GM23338 (cell line): ENCODE measurements at regions not wholly inside any gene's neighbourhood (a gene's known extent, or its start where the extent isn't known, plus 50 kb on each side); places are given as distances from the start of the nearest gene placed in this dataset.

Source experiments
- ATAC-seq: fragments of 200-7000 bp; cut with Tn5 transposase; 3 replicates; pipeline ENCODE4 v1.9.1; 2020
- DNase-seq: peaks from one replicate; pipeline ENCODE4 v3.0.0-alpha.2; 2015; ENCODE audit warnings: low spot score
- H2AFZ ChIP-seq: fragments of 200-600 bp; sonication (generic); 2 replicates; pipeline ENCODE4 v1.8.0; 2016; ENCODE audit warnings: antibody characterized with exemption, mild to moderate bottlenecking, moderate library complexity
- H3F3A ChIP-seq: fragments of 200-600 bp; sonication (generic); replicated peaks from 2 replicates; pipeline ENCODE4 v1.8.0; 2017; ENCODE audit warnings: antibody characterized with exemption, mixed run types, low read depth
- H3K27ac ChIP-seq: fragments of 200-600 bp; sonication (generic); 2 replicates; pipeline ENCODE4 v1.6.1; 2016; ENCODE audit warnings: low read depth
- H3K27me3 ChIP-seq: fragments of 200-600 bp; sonication (generic); 2 replicates; pipeline ENCODE4 v1.8.0; 2016; ENCODE audit warnings: mild to moderate bottlenecking, mixed run types, moderate library complexity; ENCODE audit not compliant: insufficient read depth
- H3K36me3 ChIP-seq: fragments of 200-600 bp; sonication (generic); 2 replicates; pipeline ENCODE4 v1.8.0; 2016; ENCODE audit warnings: mild to moderate bottlenecking; ENCODE audit not compliant: insufficient read depth
- H3K4me1 ChIP-seq: fragments of 200-600 bp; sonication (generic); 2 replicates; pipeline ENCODE4 v1.8.0; 2016; ENCODE audit warnings: mild to moderate bottlenecking, moderate library complexity; ENCODE audit not compliant: insufficient read depth
- H3K4me2 ChIP-seq: fragments of 200-600 bp; sonication (generic); 2 replicates; pipeline ENCODE4 v1.7.1; 2017; ENCODE audit warnings: mixed run types
- H3K4me3 ChIP-seq: fragments of 200-600 bp; sonication (generic); 2 replicates; pipeline ENCODE4 v1.6.1; 2016; ENCODE audit warnings: mixed run types
- H3K79me2 ChIP-seq: fragments of 200-600 bp; sonication (generic); replicated peaks from 2 replicates; pipeline ENCODE4 v1.8.0; 2017; ENCODE audit warnings: mild to moderate bottlenecking; ENCODE audit not compliant: insufficient read depth
- H3K9me2 ChIP-seq: fragments of 200-600 bp; sonication (generic); 2 replicates; pipeline ENCODE4 v1.8.0; 2017; ENCODE audit not compliant: insufficient read depth
- H4K20me1 ChIP-seq: fragments of 200-600 bp; sonication (generic); replicated peaks from 2 replicates; pipeline ENCODE4 v1.8.0; 2017; ENCODE audit warnings: mild to moderate bottlenecking; ENCODE audit not compliant: insufficient read depth
- H3K27ac Mint-ChIP-seq: 2 replicates; pipeline ENCODE4 v1.8.0; 2020; ENCODE audit warnings: inconsistent platforms, mild to moderate bottlenecking, moderate library complexity, mixed read lengths
- H3K27me3 Mint-ChIP-seq: 3 replicates; pipeline ENCODE4 v1.8.0; 2022; ENCODE audit warnings: low read depth, mild to moderate bottlenecking, moderate library complexity, mixed read lengths, inconsistent platforms; ENCODE audit not compliant: insufficient read depth, poor library complexity
- H3K36me3 Mint-ChIP-seq: 3 replicates; pipeline ENCODE4 v1.8.0; 2021; ENCODE audit warnings: low read depth, mild to moderate bottlenecking, inconsistent platforms, moderate library complexity, mixed read lengths
- H3K4me1 Mint-ChIP-seq: 3 replicates; pipeline ENCODE4 v1.8.0; 2020; ENCODE audit warnings: mild to moderate bottlenecking, inconsistent platforms, mixed read lengths
- H3K4me3 Mint-ChIP-seq: 3 replicates; pipeline ENCODE4 v1.8.0; 2021; ENCODE audit warnings: moderate library complexity, mild to moderate bottlenecking, inconsistent platforms, mixed read lengths
- H3K9me3 Mint-ChIP-seq: 3 replicates; pipeline ENCODE4 v1.8.0; 2020; ENCODE audit warnings: moderate library complexity, mild to moderate bottlenecking, inconsistent platforms, mixed read lengths
- CREB1 ChIP-seq: fragments of 250-450 bp; sonication (Bioruptor Pico); IDR thresholded peaks from 2 replicates; pipeline ENCODE4 v1.5.0; 2020; ENCODE audit warnings: low read depth, mild to moderate bottlenecking, moderate library complexity
- EZH2phosphoT487 ChIP-seq: fragments of 200-600 bp; sonication (generic); IDR thresholded peaks from one replicate; pipeline ENCODE4 v1.8.1; 2018; ENCODE audit warnings: antibody characterized with exemption; ENCODE audit not compliant: unreplicated experiment
- JUNB ChIP-seq: IDR thresholded peaks from one replicate; pipeline ENCODE4 v1.6.1; 2016; ENCODE audit warnings: antibody characterized with exemption; ENCODE audit not compliant: unreplicated experiment
- NANOG ChIP-seq: IDR thresholded peaks from 2 replicates; pipeline ENCODE4 v1.6.1; 2016; ENCODE audit warnings: antibody characterized with exemption, borderline replicate concordance
- POLR2AphosphoS5 ChIP-seq: IDR thresholded peaks from 2 replicates; pipeline ENCODE4 v1.6.1; 2016; ENCODE audit warnings: antibody characterized with exemption, low read depth
- ZNF114 ChIP-seq: fragments of 250-450 bp; sonication (Bioruptor Pico); IDR thresholded peaks from 2 replicates; pipeline ENCODE4 v1.5.0; 2020; ENCODE audit warnings: mild to moderate bottlenecking, moderate library complexity
- ZNF331 ChIP-seq: fragments of 250-450 bp; sonication (Bioruptor Pico); IDR thresholded peaks from 2 replicates; pipeline ENCODE4 v1.5.0; 2020; ENCODE audit warnings: low read depth, mild to moderate bottlenecking, moderate library complexity
- TF ChIP-seq, protein P1 (sequence below), 2 experiments: fragments of 200-600 bp in 1 of 2; sonication (generic) in 1 of 2; conservative IDR thresholded peaks; 2 replicates each; pipeline versions ENCODE4 v1.5.1 to v1.6.1; 2016 to 2017; ENCODE audit warnings: antibody characterized with exemption in 2 of 2, low read depth in 2 of 2, mild to moderate bottlenecking in 2 of 2, moderate library complexity in 1 of 2
- TF ChIP-seq, protein P2 (sequence below): IDR thresholded peaks from one replicate; pipeline ENCODE4 v1.6.1; 2018; ENCODE audit warnings: antibody characterized with exemption; ENCODE audit not compliant: unreplicated experiment
- TF ChIP-seq, protein P3 (sequence below): fragments of 250-450 bp; sonication (Bioruptor Pico); IDR thresholded peaks from 2 replicates; pipeline ENCODE4 v1.5.0; 2020; ENCODE audit warnings: mild to moderate bottlenecking, moderate library complexity

DNA sequence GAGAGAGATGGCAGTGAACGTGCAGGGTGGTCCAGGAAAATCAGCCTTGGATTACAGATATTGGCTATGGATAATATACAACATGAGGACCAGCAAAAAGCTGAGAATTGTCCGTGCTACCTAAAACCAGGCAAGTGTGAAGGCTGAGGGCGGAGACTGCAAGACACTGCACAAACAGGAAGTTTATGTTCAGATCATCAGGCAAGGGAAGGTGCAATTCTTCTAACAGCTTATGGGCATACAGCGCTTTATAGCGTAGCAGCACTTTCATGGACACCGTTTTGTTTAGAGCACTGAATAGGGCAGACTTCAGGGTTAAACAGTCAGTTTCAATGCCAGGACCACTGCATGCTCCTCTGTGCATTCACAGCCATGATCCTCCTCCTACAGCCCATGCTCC, 93.1 kb upstream of the TMEM45B start (continued):
- TF ChIP-seq, protein P1, sequence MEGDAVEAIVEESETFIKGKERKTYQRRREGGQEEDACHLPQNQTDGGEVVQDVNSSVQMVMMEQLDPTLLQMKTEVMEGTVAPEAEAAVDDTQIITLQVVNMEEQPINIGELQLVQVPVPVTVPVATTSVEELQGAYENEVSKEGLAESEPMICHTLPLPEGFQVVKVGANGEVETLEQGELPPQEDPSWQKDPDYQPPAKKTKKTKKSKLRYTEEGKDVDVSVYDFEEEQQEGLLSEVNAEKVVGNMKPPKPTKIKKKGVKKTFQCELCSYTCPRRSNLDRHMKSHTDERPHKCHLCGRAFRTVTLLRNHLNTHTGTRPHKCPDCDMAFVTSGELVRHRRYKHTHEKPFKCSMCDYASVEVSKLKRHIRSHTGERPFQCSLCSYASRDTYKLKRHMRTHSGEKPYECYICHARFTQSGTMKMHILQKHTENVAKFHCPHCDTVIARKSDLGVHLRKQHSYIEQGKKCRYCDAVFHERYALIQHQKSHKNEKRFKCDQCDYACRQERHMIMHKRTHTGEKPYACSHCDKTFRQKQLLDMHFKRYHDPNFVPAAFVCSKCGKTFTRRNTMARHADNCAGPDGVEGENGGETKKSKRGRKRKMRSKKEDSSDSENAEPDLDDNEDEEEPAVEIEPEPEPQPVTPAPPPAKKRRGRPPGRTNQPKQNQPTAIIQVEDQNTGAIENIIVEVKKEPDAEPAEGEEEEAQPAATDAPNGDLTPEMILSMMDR (conservative IDR thresholded peaks at IDR 0.05; ENCODE audit: low read depth in 2 of 2), result no peak
- TF ChIP-seq, protein P2, sequence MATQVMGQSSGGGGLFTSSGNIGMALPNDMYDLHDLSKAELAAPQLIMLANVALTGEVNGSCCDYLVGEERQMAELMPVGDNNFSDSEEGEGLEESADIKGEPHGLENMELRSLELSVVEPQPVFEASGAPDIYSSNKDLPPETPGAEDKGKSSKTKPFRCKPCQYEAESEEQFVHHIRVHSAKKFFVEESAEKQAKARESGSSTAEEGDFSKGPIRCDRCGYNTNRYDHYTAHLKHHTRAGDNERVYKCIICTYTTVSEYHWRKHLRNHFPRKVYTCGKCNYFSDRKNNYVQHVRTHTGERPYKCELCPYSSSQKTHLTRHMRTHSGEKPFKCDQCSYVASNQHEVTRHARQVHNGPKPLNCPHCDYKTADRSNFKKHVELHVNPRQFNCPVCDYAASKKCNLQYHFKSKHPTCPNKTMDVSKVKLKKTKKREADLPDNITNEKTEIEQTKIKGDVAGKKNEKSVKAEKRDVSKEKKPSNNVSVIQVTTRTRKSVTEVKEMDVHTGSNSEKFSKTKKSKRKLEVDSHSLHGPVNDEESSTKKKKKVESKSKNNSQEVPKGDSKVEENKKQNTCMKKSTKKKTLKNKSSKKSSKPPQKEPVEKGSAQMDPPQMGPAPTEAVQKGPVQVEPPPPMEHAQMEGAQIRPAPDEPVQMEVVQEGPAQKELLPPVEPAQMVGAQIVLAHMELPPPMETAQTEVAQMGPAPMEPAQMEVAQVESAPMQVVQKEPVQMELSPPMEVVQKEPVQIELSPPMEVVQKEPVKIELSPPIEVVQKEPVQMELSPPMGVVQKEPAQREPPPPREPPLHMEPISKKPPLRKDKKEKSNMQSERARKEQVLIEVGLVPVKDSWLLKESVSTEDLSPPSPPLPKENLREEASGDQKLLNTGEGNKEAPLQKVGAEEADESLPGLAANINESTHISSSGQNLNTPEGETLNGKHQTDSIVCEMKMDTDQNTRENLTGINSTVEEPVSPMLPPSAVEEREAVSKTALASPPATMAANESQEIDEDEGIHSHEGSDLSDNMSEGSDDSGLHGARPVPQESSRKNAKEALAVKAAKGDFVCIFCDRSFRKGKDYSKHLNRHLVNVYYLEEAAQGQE, result no peak
- no peak for TF ChIP-seq POLR2AphosphoS5

DNA sequence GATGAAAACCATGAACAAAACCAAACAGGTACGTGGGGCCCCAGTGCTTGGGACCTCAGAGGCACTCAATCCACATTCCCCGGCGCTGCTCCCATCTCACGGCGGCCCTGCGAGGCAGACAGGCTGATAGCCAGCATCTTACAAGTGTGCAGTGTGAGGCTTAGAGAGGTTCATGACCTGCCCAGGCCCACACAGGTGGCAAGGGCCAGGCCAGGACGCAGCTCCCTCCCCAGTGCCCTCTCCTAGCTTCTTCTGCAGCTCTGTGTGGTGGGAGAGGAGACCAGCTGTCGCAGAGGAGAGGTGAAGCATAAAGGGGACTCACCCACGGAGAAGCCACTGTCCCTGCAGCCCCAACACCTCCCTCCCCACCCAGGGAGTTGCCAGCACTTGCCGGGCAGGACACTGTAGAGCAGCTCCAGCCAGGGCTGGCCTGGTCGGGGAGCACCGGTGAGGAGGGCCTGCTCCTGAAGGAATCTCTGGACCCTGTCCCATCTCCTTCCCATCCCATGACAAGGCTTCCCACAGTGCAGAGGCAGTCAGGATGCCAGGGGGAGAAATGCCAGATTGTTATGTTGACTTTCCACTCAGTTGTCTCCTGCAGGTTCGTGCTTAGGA, 92.4 kb upstream of the TMEM45B start:
- Histone ChIP-seq H4K20me1 (no peaks in the 10 kb centered on the region), H3K27ac (no peak overlapping the region), H3K4me3 (no peak overlapping the region), H2AFZ (no peak overlapping the region), H3K4me2 (no peak overlapping the region), H3K36me3 (no peaks in the 10 kb centered on the region), H3K4me1 (no peaks in the 10 kb centered on the region), H3K27me3 (no peaks in the 10 kb centered on the region), H3K79me2 (no peaks in the 10 kb centered on the region), H3K9me2 (no peaks in the 10 kb centered on the region), H3F3A (no peaks in the 10 kb centered on the region)
- Mint-ChIP-seq H3K4me3 (no peak overlapping the region), H3K9me3 (no peaks in the 10 kb centered on the region), H3K27me3 (peaks cover 2% of the 10 kb centered on the region), H3K4me1 (peaks cover 4% of the 10 kb centered on the region; the same call in 2 of the 3 replicates), H3K27ac (no peak overlapping the region), H3K36me3 (no peaks in the 10 kb centered on the region)
- ATAC-seq (no peak), DNase-seq (no peak)
- TF ChIP-seq, protein P1 (conservative IDR thresholded peaks at IDR 0.05; ENCODE audit: low read depth in 2 of 2), result no peak
- TF ChIP-seq ZNF114 (CRISPR knock-in tag) (no peak), POLR2AphosphoS5 (no peak), JUNB (no peak), ZNF331 (no peak), NANOG (no peak), EZH2phosphoT487 (no peak), CREB1 (CRISPR knock-in tag) (no peak)
- TF ChIP-seq, protein P3, sequence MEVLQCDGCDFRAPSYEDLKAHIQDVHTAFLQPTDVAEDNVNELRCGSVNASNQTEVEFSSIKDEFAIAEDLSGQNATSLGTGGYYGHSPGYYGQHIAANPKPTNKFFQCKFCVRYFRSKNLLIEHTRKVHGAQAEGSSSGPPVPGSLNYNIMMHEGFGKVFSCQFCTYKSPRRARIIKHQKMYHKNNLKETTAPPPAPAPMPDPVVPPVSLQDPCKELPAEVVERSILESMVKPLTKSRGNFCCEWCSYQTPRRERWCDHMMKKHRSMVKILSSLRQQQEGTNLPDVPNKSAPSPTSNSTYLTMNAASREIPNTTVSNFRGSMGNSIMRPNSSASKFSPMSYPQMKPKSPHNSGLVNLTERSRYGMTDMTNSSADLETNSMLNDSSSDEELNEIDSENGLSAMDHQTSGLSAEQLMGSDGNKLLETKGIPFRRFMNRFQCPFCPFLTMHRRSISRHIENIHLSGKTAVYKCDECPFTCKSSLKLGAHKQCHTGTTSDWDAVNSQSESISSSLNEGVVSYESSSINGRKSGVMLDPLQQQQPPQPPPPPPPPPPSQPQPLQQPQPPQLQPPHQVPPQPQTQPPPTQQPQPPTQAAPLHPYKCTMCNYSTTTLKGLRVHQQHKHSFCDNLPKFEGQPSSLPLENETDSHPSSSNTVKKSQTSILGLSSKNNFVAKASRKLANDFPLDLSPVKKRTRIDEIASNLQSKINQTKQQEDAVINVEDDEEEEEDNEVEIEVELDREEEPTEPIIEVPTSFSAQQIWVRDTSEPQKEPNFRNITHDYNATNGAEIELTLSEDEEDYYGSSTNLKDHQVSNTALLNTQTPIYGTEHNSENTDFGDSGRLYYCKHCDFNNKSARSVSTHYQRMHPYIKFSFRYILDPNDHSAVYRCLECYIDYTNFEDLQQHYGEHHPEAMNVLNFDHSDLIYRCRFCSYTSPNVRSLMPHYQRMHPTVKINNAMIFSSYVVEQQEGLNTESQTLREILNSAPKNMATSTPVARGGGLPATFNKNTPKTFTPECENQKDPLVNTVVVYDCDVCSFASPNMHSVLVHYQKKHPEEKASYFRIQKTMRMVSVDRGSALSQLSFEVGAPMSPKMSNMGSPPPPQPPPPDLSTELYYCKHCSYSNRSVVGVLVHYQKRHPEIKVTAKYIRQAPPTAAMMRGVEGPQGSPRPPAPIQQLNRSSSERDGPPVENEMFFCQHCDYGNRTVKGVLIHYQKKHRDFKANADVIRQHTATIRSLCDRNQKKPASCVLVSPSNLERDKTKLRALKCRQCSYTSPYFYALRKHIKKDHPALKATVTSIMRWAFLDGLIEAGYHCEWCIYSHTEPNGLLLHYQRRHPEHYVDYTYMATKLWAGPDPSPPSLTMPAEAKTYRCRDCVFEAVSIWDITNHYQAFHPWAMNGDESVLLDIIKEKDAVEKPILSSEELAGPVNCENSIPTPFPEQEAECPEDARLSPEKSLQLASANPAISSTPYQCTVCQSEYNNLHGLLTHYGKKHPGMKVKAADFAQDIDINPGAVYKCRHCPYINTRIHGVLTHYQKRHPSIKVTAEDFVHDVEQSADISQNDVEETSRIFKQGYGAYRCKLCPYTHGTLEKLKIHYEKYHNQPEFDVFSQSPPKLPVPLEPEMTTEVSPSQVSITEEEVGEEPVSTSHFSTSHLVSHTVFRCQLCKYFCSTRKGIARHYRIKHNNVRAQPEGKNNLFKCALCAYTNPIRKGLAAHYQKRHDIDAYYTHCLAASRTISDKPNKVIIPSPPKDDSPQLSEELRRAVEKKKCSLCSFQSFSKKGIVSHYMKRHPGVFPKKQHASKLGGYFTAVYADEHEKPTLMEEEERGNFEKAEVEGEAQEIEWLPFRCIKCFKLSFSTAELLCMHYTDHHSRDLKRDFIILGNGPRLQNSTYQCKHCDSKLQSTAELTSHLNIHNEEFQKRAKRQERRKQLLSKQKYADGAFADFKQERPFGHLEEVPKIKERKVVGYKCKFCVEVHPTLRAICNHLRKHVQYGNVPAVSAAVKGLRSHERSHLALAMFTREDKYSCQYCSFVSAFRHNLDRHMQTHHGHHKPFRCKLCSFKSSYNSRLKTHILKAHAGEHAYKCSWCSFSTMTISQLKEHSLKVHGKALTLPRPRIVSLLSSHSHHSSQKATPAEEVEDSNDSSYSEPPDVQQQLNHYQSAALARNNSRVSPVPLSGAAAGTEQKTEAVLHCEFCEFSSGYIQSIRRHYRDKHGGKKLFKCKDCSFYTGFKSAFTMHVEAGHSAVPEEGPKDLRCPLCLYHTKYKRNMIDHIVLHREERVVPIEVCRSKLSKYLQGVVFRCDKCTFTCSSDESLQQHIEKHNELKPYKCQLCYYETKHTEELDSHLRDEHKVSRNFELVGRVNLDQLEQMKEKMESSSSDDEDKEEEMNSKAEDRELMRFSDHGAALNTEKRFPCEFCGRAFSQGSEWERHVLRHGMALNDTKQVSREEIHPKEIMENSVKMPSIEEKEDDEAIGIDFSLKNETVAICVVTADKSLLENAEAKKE (CRISPR knock-in tag), result no peak
